Vagina (tissue), 2 donors: ENCODE measurements at regions not wholly inside any gene's neighbourhood (a gene's known extent, or its start where the extent isn't known, plus 50 kb on each side); places are given as distances from the start of the nearest gene placed in this dataset.

Experiments used
- CTCF ChIP-seq, 3 experiments: fragments of 450-650 bp in 2 of 3; fragments of 200-600 bp in 1 of 3; sonication (generic) in 1 of 3; IDR thresholded peaks; one replicate each; pipeline ENCODE4 v1.5.1; 2017 to 2019; ENCODE audit warnings: antibody characterized with exemption in 3 of 3, mild to moderate bottlenecking in 2 of 3, moderate library complexity in 2 of 3
- POLR2A ChIP-seq, 2 donors: fragments of 450-650 bp; IDR thresholded peaks; one replicate each; pipeline ENCODE4 v1.6.1; 2017; ENCODE audit warnings: antibody characterized with exemption in 2 of 2, mild to moderate bottlenecking in 2 of 2, moderate library complexity in 2 of 2
- POLR2AphosphoS5 ChIP-seq, 2 donors: sonication (generic); formaldehyde crosslinking; IDR thresholded peaks; one replicate each; pipeline ENCODE4 v1.9.0; 2017; ENCODE audit warnings: antibody characterized with exemption in 2 of 2, mild to moderate bottlenecking in 2 of 2, low read depth in 1 of 2; ENCODE audit not compliant: insufficient read depth in 1 of 2

GRCh38 chr4:158098802-158099201 is 74.0 kb downstream of the GASK1B start:
- TF ChIP-seq CTCF (IDR thresholded peaks at IDR 0.05) (no peak), POLR2A (IDR thresholded peaks at IDR 0.05) (no peak), POLR2AphosphoS5 (IDR thresholded peaks at IDR 0.05; ENCODE audit: insufficient read depth in 1 of 2, low read depth in 1 of 2) (no peak)
